Loucy (cell line): ENCODE measurements at regions not wholly inside any gene's neighbourhood (a gene's known extent, or its start where the extent isn't known, plus 50 kb on each side); places are given as distances from the start of the nearest gene placed in this dataset.

ENCODE experiments used
- EZH2phosphoT487 ChIP-seq: fragments of 200-600 bp; IDR thresholded peaks from 2 replicates; pipeline ENCODE4 v1.6.1; 2018; ENCODE audit warnings: antibody characterized with exemption, mild to moderate bottlenecking, moderate library complexity, borderline replicate concordance
- TF ChIP-seq, protein P1 (sequence below): fragments of 200-600 bp; sonication (generic); conservative IDR thresholded peaks from 2 replicates; pipeline ENCODE4 v1.5.1; 2014; ENCODE audit warnings: mild to moderate bottlenecking, antibody characterized with exemption, low read length

- TF ChIP-seq, protein P1, sequence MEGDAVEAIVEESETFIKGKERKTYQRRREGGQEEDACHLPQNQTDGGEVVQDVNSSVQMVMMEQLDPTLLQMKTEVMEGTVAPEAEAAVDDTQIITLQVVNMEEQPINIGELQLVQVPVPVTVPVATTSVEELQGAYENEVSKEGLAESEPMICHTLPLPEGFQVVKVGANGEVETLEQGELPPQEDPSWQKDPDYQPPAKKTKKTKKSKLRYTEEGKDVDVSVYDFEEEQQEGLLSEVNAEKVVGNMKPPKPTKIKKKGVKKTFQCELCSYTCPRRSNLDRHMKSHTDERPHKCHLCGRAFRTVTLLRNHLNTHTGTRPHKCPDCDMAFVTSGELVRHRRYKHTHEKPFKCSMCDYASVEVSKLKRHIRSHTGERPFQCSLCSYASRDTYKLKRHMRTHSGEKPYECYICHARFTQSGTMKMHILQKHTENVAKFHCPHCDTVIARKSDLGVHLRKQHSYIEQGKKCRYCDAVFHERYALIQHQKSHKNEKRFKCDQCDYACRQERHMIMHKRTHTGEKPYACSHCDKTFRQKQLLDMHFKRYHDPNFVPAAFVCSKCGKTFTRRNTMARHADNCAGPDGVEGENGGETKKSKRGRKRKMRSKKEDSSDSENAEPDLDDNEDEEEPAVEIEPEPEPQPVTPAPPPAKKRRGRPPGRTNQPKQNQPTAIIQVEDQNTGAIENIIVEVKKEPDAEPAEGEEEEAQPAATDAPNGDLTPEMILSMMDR = no peak
- no peak for TF ChIP-seq EZH2phosphoT487
Observed at GRCh38 chr2:144307711-144308110, 212.2 kb downstream of the ZEB2 start.
